OCI-LY7 (cell line): ENCODE measurements at regions not wholly inside any gene's neighbourhood (a gene's known extent, or its start where the extent isn't known, plus 50 kb on each side); places are given as distances from the start of the nearest gene placed in this dataset.

ENCODE experiments used
- BruUV-seq: library from RNA; stranded (reverse); fragments of 400-500 nt; replicated peaks from 2 replicates; lab custom pipeline; 2021; lab: Mats Ljungman, UMichigan
- CTCF ChIA-PET: fragments of 300-600 bp; sonication (Branson Sonifier 250); formaldehyde crosslinking; loops from one replicate; lab custom pipeline; 2022; ENCODE audit warnings: antibody characterized with exemption; ENCODE audit not compliant: unreplicated experiment; lab: Charles Lee
- POLR2A ChIA-PET: fragments of 300-600 bp; sonication (Branson Sonifier 250); formaldehyde crosslinking; loops from one replicate; lab custom pipeline; 2022; ENCODE audit warnings: antibody characterized with exemption; lab: Charles Lee
- DNase-seq: peaks from one replicate; pipeline ENCODE4 v3.0.0-alpha.2; 2015; ENCODE audit warnings: low spot score
- H2AFZ ChIP-seq: fragments of 200-600 bp; sonication (generic), shearing (Covaris generic); 2 replicates; pipeline ENCODE4 v1.6.1; 2014; ENCODE audit warnings: mild to moderate bottlenecking, antibody characterized with exemption, low read length, moderate library complexity
- H3K27ac ChIP-seq: fragments of 200-600 bp; sonication (generic); 2 replicates; pipeline ENCODE4 v1.5.1; 2014; ENCODE audit warnings: mixed run types, low read depth, mild to moderate bottlenecking, moderate library complexity, low read length, inconsistent platforms; ENCODE audit not compliant: poor library complexity, severe bottlenecking
- H3K36me3 ChIP-seq: fragments of 200-600 bp; sonication (generic); 2 replicates; pipeline ENCODE4 v1.6.1; 2014; ENCODE audit warnings: mild to moderate bottlenecking, antibody characterized with exemption, low read length, moderate library complexity, mixed read lengths; ENCODE audit not compliant: insufficient read depth
- H3K4me1 ChIP-seq: fragments of 200-600 bp; sonication (generic); 2 replicates; pipeline ENCODE4 v1.5.1; 2014; ENCODE audit warnings: mild to moderate bottlenecking, low read length; ENCODE audit not compliant: insufficient read depth, poor library complexity, severe bottlenecking
- H3K4me2 ChIP-seq: fragments of 200-600 bp; sonication (generic); 2 replicates; pipeline ENCODE4 v1.6.1; 2014; ENCODE audit warnings: mild to moderate bottlenecking, low read length
- H3K4me3 ChIP-seq: fragments of 200-600 bp; sonication (generic); 2 replicates; pipeline ENCODE4 v1.5.1; 2014; ENCODE audit warnings: mild to moderate bottlenecking, low read depth, low read length; ENCODE audit not compliant: poor library complexity, severe bottlenecking
- H3K79me2 ChIP-seq: fragments of 200-600 bp; sonication (generic); 2 replicates; pipeline ENCODE4 v1.6.1; 2016; ENCODE audit warnings: low read depth, mild to moderate bottlenecking, low read length, moderate library complexity, mixed read lengths; ENCODE audit not compliant: insufficient read depth
- H3K9me2 ChIP-seq: fragments of 200-600 bp; sonication (generic); 2 replicates; pipeline ENCODE4 v1.6.1; 2016; ENCODE audit warnings: mild to moderate bottlenecking, low read length, mixed read lengths; ENCODE audit not compliant: insufficient read depth
- H3K9me3 ChIP-seq: fragments of 200-600 bp; sonication (generic); 2 replicates; pipeline ENCODE4 v1.6.1; 2014; ENCODE audit warnings: mild to moderate bottlenecking, mixed run types, low read length, mixed read lengths
- H4K20me1 ChIP-seq: fragments of 200-600 bp; sonication (generic); 2 replicates; pipeline ENCODE4 v1.6.1; 2014; ENCODE audit warnings: mild to moderate bottlenecking, antibody characterized with exemption, low read length, moderate library complexity, mixed read lengths; ENCODE audit not compliant: insufficient read depth
- EZH2phosphoT487 ChIP-seq: fragments of 200-600 bp; sonication (generic); IDR thresholded peaks from 2 replicates; pipeline ENCODE4 v1.6.1; 2018; ENCODE audit warnings: low read depth, borderline replicate concordance, mild to moderate bottlenecking, mixed run types, antibody characterized with exemption, low read length, moderate library complexity, mixed read lengths
- intact Hi-C: fragments of 100-400 bp; cut with micrococcal nuclease; formaldehyde crosslinking; loops from one replicate; pipeline ENCODE4 v1.10.0; 2022; ENCODE audit not compliant: unreplicated experiment
- TF ChIP-seq, protein P1 (sequence below): fragments of 200-600 bp; sonication (generic); conservative IDR thresholded peaks from 2 replicates; pipeline ENCODE4 v1.5.1; 2014; ENCODE audit warnings: mild to moderate bottlenecking, antibody characterized with exemption, low read length, moderate library complexity, mixed read lengths

DNA sequence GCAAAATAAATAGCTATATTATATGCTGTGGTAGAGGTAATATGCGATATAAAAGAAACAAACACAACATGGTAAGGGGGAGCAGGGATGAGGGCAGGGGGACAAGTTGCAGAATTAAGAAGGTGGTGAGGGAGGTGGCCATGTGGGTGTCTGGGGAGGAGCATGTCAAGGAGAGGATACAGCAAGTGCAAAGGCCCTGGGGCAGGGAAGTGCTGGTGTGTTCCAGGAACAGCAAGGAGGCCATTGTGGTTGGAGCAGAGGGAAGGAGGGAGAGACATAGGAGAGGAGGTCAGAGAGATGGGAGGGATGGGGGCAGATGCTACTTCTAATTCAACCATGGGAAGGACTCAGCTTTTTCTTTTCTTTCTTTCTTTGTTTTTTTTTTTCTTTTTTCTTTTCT is 161.2 kb upstream of the IGSF21 start:
- H3K4me3 ChIP-seq, result no peak overlapping the region
- intact Hi-C loops, result no loop called here
- no peak overlapping the region for H3K4me2 ChIP-seq
- H3K79me2 ChIP-seq, result no peaks in the 10 kb centered on the region
- CTCF ChIA-PET, result no interaction called here
- no peak for DNase-seq
- no peaks in the 10 kb centered on the region for H3K9me3 ChIP-seq
- H3K27ac ChIP-seq, result no peak overlapping the region
- no peak overlapping the region for H2AFZ ChIP-seq
- H4K20me1 ChIP-seq, result no peaks in the 10 kb centered on the region
- BruUV-seq, result no TSS peak
- TF ChIP-seq, protein P1, sequence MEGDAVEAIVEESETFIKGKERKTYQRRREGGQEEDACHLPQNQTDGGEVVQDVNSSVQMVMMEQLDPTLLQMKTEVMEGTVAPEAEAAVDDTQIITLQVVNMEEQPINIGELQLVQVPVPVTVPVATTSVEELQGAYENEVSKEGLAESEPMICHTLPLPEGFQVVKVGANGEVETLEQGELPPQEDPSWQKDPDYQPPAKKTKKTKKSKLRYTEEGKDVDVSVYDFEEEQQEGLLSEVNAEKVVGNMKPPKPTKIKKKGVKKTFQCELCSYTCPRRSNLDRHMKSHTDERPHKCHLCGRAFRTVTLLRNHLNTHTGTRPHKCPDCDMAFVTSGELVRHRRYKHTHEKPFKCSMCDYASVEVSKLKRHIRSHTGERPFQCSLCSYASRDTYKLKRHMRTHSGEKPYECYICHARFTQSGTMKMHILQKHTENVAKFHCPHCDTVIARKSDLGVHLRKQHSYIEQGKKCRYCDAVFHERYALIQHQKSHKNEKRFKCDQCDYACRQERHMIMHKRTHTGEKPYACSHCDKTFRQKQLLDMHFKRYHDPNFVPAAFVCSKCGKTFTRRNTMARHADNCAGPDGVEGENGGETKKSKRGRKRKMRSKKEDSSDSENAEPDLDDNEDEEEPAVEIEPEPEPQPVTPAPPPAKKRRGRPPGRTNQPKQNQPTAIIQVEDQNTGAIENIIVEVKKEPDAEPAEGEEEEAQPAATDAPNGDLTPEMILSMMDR, result no peak
- TF ChIP-seq EZH2phosphoT487, result no peak
- H3K9me2 ChIP-seq, result no peaks in the 10 kb centered on the region
- no peaks in the 10 kb centered on the region for H3K36me3 ChIP-seq
- no peaks in the 10 kb centered on the region for H3K4me1 ChIP-seq
- POLR2A ChIA-PET, result no interaction called here

DNA sequence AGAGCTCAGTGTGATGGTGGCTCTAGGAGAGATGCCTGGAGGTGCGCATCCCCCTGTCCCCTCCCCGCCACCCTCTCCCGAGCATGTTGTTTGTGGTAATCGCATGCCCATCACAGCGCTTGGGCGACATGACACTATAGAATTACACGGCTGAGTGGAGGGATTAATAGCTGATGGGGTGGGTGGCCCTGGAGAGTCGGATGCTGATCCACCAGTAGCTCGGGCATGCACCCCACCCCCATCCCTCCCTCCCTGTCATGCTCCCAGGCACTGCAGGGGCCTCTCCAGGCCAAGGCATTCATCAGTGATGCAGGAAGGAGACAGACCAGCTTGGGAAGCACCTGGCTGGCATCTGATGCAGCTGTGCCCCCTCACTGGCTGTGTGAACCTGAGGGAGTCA is 159.0 kb upstream of the IGSF21 start:
- intact Hi-C loops, result no loop called here
- Histone ChIP-seq H3K4me3 (no peak overlapping the region), H4K20me1 (no peaks in the 10 kb centered on the region; the same call in 1 of the 2 replicates), H2AFZ (no peak overlapping the region), H3K27ac (no peak overlapping the region), H3K9me3 (no peaks in the 10 kb centered on the region), H3K36me3 (no peaks in the 10 kb centered on the region), H3K4me1 (no peaks in the 10 kb centered on the region), H3K9me2 (no peaks in the 10 kb centered on the region), H3K4me2 (no peak overlapping the region), H3K79me2 (no peaks in the 10 kb centered on the region)
- no TSS peak for BruUV-seq
- POLR2A ChIA-PET, result no interaction called here
- no peak for DNase-seq
- CTCF ChIA-PET, result no interaction called here
- TF ChIP-seq, protein P1, result no peak
- no peak for TF ChIP-seq EZH2phosphoT487

DNA sequence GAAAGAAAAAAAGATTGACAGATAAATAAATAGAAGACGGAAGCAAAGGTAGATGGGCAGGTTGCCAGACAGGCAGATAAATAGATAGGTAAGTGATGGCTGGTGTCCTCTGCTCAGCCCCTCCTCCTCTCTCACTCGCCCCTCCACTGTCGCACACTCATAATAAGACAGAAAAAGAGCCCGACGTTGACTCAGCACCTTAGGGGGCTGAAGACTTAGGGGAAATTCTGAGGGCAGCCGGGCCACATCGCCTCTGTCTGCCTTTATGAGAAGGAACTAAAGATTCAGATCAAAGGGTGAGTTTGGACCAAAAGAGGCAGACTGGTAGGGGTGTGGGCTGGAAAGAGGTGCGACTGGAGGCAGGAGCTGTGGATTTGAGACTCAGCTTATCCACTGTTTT is 158.1 kb upstream of the IGSF21 start:
- intact Hi-C loops, result no loop called here
- H3K79me2 ChIP-seq, result no peaks in the 10 kb centered on the region
- CTCF ChIA-PET, result no interaction called here
- no peak overlapping the region for H3K4me3 ChIP-seq
- H3K27ac ChIP-seq, result no peak overlapping the region
- BruUV-seq, result no TSS peak
- H2AFZ ChIP-seq, result no peak overlapping the region
- POLR2A ChIA-PET, result interaction anchor here (0.6 kb wide), 1 partner anchor 169 kb away, joined by 11 read pairs; no protein-coding TSS in a partner anchor
- no peaks in the 10 kb centered on the region for H3K4me1 ChIP-seq
- H4K20me1 ChIP-seq, result no peaks in the 10 kb centered on the region; the same call in 1 of the 2 replicates
- TF ChIP-seq, protein P1, result no peak
- TF ChIP-seq EZH2phosphoT487, result no peak
- no peak overlapping the region for H3K4me2 ChIP-seq
- H3K9me3 ChIP-seq, result no peaks in the 10 kb centered on the region
- H3K9me2 ChIP-seq, result no peaks in the 10 kb centered on the region
- no peaks in the 10 kb centered on the region for H3K36me3 ChIP-seq
- no peak for DNase-seq
